Fibroblast of the aortic adventitia (primary cell): ENCODE measurements at regions not wholly inside any gene's neighbourhood (a gene's known extent, or its start where the extent isn't known, plus 50 kb on each side); places are given as distances from the start of the nearest gene placed in this dataset.

ENCODE experiments used
- DNase-seq: peaks from one replicate; pipeline ENCODE4 v3.0.0-alpha.2; 2010; ENCODE audit warnings: low read depth
- H3K4me3 ChIP-seq: 2 replicates; pipeline ENCODE4 v1.5.1; 2011; ENCODE audit warnings: low read depth, mild to moderate bottlenecking, control low read depth, low read length, moderate library complexity
- CTCF ChIP-seq: IDR thresholded peaks from 2 replicates; pipeline ENCODE4 v1.5.1; 2011; ENCODE audit warnings: mild to moderate bottlenecking, low read length, control low read depth, inconsistent platforms; ENCODE audit not compliant: insufficient read depth

GRCh38 chr5:6948562-6948961 is 235.3 kb downstream of the TENT4A start:
- H3K4me3 ChIP-seq, result no peak overlapping the region
- no peak for TF ChIP-seq CTCF
- DNase-seq, result no peak

GRCh38 chr5:6949230-6949629 is 236.0 kb downstream of the TENT4A start:
- DNase-seq, result no peak
- no peak overlapping the region for H3K4me3 ChIP-seq
- TF ChIP-seq CTCF, result no peak

GRCh38 chr5:6950250-6950649 is 237.0 kb downstream of the TENT4A start:
- no peak for TF ChIP-seq CTCF
- DNase-seq, result no peak
- no peak overlapping the region for H3K4me3 ChIP-seq

GRCh38 chr5:6950860-6951259 is 237.6 kb downstream of the TENT4A start:
- TF ChIP-seq CTCF, result no peak
- DNase-seq, result no peak
- H3K4me3 ChIP-seq, result no peak overlapping the region

- no peak for TF ChIP-seq CTCF
- DNase-seq, result no peak
- H3K4me3 ChIP-seq, result no peak overlapping the region
These were observed 247.9 kb downstream of the TENT4A start for GRCh38 chr5:6961123-6961522.

- H3K4me3 ChIP-seq, result no peak overlapping the region
- no peak for TF ChIP-seq CTCF
- DNase-seq, result no peak
These were observed 248.8 kb downstream of the TENT4A start for GRCh38 chr5:6961837-6962635.

GRCh38 chr5:6976971-6977370 is 263.7 kb downstream of the TENT4A start:
- DNase-seq, result no peak
- H3K4me3 ChIP-seq, result no peak overlapping the region
- TF ChIP-seq CTCF, result no peak
